Smooth muscle cell (in vitro differentiated cells): ENCODE measurements at regions not wholly inside any gene's neighbourhood (a gene's known extent, or its start where the extent isn't known, plus 50 kb on each side); places are given as distances from the start of the nearest gene placed in this dataset.

ENCODE experiments used
- DNase-seq: peaks from one replicate; lab custom pipeline; 2025; ENCODE audit not compliant: unreplicated experiment; lab: John Stamatoyannopoulos, UW
- H2AFZ ChIP-seq: fragments of 200-600 bp; sonication (generic); 2 replicates; pipeline ENCODE4 v1.6.0; 2016; ENCODE audit warnings: antibody characterized with exemption, low read depth, mild to moderate bottlenecking
- H3F3A ChIP-seq: fragments of 200-600 bp; sonication (generic); 2 replicates; pipeline ENCODE4 v1.6.0; 2017; ENCODE audit warnings: antibody characterized with exemption, low read depth
- H3K27ac ChIP-seq: fragments of 200-600 bp; sonication (generic); 2 replicates; pipeline ENCODE4 v1.5.1; 2016; ENCODE audit warnings: low read depth, mild to moderate bottlenecking
- H3K27me3 ChIP-seq: fragments of 200-600 bp; sonication (generic); 2 replicates; pipeline ENCODE4 v1.6.1; 2016; ENCODE audit warnings: low read depth, mild to moderate bottlenecking
- H3K36me3 ChIP-seq: fragments of 200-600 bp; sonication (generic); 2 replicates; pipeline ENCODE4 v1.5.1; 2016; ENCODE audit warnings: low read depth
- H3K4me1 ChIP-seq: fragments of 200-600 bp; sonication (generic); 2 replicates; pipeline ENCODE4 v1.5.1; 2016; ENCODE audit warnings: low read depth
- H3K4me2 ChIP-seq: fragments of 200-600 bp; sonication (generic); 2 replicates; pipeline ENCODE4 v1.6.0; 2016; ENCODE audit warnings: mild to moderate bottlenecking
- H3K4me3 ChIP-seq: fragments of 200-600 bp; sonication (generic); 2 replicates; pipeline ENCODE4 v1.5.1; 2016; ENCODE audit warnings: mild to moderate bottlenecking
- H3K79me2 ChIP-seq: fragments of 200-600 bp; sonication (generic); 2 replicates; pipeline ENCODE4 v1.6.0; 2016; ENCODE audit warnings: low read depth, mild to moderate bottlenecking
- H3K9ac ChIP-seq: fragments of 200-600 bp; sonication (generic); 2 replicates; pipeline ENCODE4 v1.6.0; 2016; ENCODE audit warnings: low read depth
- H3K9me3 ChIP-seq: fragments of 200-600 bp; sonication (generic); replicated peaks from 2 replicates; pipeline ENCODE4 v1.5.1; 2016; ENCODE audit warnings: low read depth
- H4K20me1 ChIP-seq: fragments of 200-600 bp; sonication (generic); 2 replicates; pipeline ENCODE4 v1.6.0; 2016; ENCODE audit warnings: low read depth
- WGBS: methylation state at CpG from one replicate; pipeline ENCODE4 v1.1.7; 2016; ENCODE audit warnings: low lambda C conversion rate; 5-methylcytosine and 5-hydroxymethylcytosine counted together
- TF ChIP-seq, protein P1 (sequence below): fragments of 200-600 bp; sonication (generic); IDR thresholded peaks from 2 replicates; pipeline ENCODE4 v1.5.1; 2017; ENCODE audit warnings: borderline replicate concordance, mild to moderate bottlenecking, antibody characterized with exemption; ENCODE audit not compliant: insufficient read depth, poor library complexity, severe bottlenecking

DNA sequence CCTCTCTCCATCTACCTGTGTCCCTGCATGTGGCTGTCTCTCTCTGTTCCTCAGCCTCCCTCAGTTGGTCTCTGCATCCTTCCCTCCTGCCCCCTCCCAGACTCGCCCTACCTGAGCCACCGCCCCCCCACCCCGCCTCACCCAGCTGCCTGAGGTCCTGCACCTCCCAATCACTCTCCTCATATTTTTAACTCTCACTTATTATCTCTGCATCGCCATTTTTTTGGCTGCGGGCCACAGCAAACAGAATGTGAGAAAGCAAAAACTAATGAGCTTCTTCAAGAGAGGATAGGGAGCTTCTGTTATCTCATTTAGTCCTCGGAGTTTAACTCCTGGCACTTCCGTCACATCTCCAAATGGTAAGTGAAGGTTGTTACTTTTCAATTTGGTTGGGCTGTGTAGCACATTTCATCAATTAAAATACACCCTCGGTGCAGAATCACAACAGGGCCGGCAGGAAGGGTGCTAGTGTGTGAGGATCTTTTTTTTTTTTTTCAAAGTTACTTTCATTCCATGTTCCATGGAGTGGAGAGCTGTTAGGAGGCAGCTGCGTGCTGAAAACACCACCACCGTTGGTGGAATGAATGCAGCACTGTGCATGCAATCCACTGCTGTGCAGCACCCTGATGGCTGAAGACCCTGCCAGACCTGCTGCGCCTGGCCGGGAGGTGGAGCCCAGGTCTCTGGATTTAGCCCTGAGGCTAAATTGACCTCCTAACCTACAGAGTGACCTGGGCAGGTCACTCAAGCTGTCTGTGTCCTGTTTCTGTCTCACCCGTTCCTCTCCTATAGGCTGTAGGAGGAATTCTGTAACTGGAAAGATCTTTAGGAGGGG is 157.2 kb upstream of the NFIA start:
- no peaks in the 10 kb centered on the region for H3K27me3 ChIP-seq
- no peak overlapping the region for H3K4me2 ChIP-seq
- H3K79me2 ChIP-seq, result no peaks in the 10 kb centered on the region
- TF ChIP-seq, protein P1, sequence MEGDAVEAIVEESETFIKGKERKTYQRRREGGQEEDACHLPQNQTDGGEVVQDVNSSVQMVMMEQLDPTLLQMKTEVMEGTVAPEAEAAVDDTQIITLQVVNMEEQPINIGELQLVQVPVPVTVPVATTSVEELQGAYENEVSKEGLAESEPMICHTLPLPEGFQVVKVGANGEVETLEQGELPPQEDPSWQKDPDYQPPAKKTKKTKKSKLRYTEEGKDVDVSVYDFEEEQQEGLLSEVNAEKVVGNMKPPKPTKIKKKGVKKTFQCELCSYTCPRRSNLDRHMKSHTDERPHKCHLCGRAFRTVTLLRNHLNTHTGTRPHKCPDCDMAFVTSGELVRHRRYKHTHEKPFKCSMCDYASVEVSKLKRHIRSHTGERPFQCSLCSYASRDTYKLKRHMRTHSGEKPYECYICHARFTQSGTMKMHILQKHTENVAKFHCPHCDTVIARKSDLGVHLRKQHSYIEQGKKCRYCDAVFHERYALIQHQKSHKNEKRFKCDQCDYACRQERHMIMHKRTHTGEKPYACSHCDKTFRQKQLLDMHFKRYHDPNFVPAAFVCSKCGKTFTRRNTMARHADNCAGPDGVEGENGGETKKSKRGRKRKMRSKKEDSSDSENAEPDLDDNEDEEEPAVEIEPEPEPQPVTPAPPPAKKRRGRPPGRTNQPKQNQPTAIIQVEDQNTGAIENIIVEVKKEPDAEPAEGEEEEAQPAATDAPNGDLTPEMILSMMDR, result no peak
- H3K9me3 ChIP-seq, result no peaks in the 10 kb centered on the region
- H3K36me3 ChIP-seq, result no peaks in the 10 kb centered on the region
- H4K20me1 ChIP-seq, result no peaks in the 10 kb centered on the region
- H3F3A ChIP-seq, result no peaks in the 10 kb centered on the region
- H2AFZ ChIP-seq, result no peak overlapping the region
- WGBS, result 75% methylated on average over 14 of the region's 14 CpGs
- no peak overlapping the region for H3K4me3 ChIP-seq
- H3K4me1 ChIP-seq, result peaks cover 13% of the 10 kb centered on the region
- no peak for DNase-seq
- H3K27ac ChIP-seq, result no peak overlapping the region
- no peak overlapping the region for H3K9ac ChIP-seq

DNA sequence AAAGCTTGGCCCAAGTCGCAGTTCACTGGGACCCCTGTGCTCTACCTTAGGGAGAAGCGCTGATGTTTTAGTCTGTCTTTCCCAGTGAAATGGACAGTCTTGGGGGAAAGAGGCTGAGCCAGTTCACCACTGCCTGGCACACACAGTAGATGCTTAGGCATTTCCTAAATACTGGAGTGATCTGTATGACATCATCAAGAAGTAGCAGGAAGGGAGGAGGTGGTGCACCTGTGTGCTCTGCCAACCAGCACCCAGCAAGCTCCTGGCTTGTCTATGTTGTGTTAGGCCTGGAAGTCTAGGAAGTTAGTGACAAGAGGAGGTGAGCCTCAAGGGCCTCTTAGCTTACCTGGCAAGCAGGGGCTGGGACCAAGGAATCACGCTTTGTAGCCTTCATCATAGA is 158.2 kb upstream of the NFIA start:
- Histone ChIP-seq H3K4me1 (peaks cover 13% of the 10 kb centered on the region), H2AFZ (no peak overlapping the region), H3F3A (no peaks in the 10 kb centered on the region), H3K4me2 (no peak overlapping the region), H3K4me3 (no peak overlapping the region), H3K27me3 (no peaks in the 10 kb centered on the region), H3K79me2 (no peaks in the 10 kb centered on the region), H3K36me3 (no peaks in the 10 kb centered on the region), H3K27ac (no peak overlapping the region), H3K9me3 (no peaks in the 10 kb centered on the region), H4K20me1 (no peaks in the 10 kb centered on the region), H3K9ac (no peak overlapping the region)
- no peak for DNase-seq
- 96% methylated on average over 3 of the region's 3 CpGs for WGBS
- TF ChIP-seq, protein P1, result no peak

DNA sequence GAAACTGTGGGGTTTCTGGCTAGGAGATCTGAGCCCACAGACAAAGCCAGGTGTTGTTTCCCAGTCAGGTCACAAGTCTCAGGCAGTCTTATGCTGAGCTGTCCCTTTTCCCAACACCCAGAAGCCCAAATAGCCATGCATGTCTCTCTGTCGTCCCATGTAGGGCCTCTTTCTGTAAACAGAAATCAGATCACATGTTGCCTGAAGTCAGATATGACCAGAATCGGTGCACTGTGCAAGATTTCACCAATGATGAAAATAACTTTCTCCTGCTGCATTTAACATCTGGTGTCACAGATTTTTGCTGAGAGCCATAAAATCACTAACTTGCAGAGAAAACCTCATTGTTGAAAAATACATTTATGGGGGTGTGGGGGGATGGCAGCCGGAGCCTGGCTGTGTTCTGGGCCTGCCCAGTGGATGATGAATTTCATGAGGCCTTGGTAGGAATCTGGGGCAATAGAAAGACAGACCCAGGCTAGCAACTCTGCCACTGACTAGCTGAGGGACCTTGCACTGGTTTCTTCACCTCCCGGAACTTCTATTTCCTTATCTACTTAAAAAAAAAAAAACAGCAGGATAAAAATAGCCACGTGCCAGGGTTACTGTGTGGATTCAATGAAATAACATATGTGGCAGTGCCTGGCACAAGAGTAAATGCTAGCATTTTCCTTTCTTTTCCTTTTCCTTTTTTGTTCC is 158.8 kb upstream of the NFIA start:
- WGBS, result 33% methylated on average over 5 of the region's 5 CpGs
- Histone ChIP-seq H3K36me3 (no peaks in the 10 kb centered on the region), H2AFZ (no peak overlapping the region), H3K27me3 (no peaks in the 10 kb centered on the region), H4K20me1 (no peaks in the 10 kb centered on the region), H3K4me2 (peak overlapping the region; percentile 12), H3K27ac (no peak overlapping the region), H3K4me1 (peaks cover 13% of the 10 kb centered on the region), H3K9me3 (no peaks in the 10 kb centered on the region), H3K4me3 (no peak overlapping the region), H3F3A (no peaks in the 10 kb centered on the region), H3K9ac (no peak overlapping the region), H3K79me2 (no peaks in the 10 kb centered on the region)
- no peak for DNase-seq
- TF ChIP-seq, protein P1, result no peak
